Gastrocnemius medialis (tissue), 4 donors: ENCODE measurements at regions not wholly inside any gene's neighbourhood (a gene's known extent, or its start where the extent isn't known, plus 50 kb on each side); places are given as distances from the start of the nearest gene placed in this dataset.

Experiments
- ATAC-seq, 2 donors: fragments of 150-250 bp; one replicate each; pipeline ENCODE4 v1.9.1; 2016
- DNase-seq, 2 donors: peaks; one replicate each; pipeline ENCODE4 v3.0.0-alpha.2; 2019
- H3K27ac ChIP-seq, 4 donors: fragments of 200-600 bp; sonication (generic); 1 replicate in 1 of 4; 2 replicates in 3 of 4; pipeline ENCODE4 v1.5.1; 2016 to 2018; ENCODE audit warnings: mild to moderate bottlenecking in 2 of 4, moderate library complexity in 1 of 4
- H3K27me3 ChIP-seq, 3 donors: fragments of 200-600 bp; sonication (generic) in 2 of 3; 1 replicate in 1 of 3; 2 replicates in 2 of 3; pipeline versions ENCODE4 v1.5.1 to v1.6.0; 2016 to 2019; ENCODE audit warnings: mild to moderate bottlenecking in 1 of 3, moderate library complexity in 1 of 3
- H3K36me3 ChIP-seq, 2 donors: fragments of 200-600 bp; sonication (generic) in 1 of 2; one replicate each; pipeline ENCODE4 v1.5.1; 2017 to 2018
- H3K4me1 ChIP-seq, 2 donors: fragments of 200-600 bp; sonication (generic) in 1 of 2; one replicate each; pipeline ENCODE4 v1.5.1; 2016 to 2017; ENCODE audit warnings: mild to moderate bottlenecking in 2 of 2
- H3K4me3 ChIP-seq, 4 donors: fragments of 200-600 bp; sonication (generic) in 3 of 4; 1 replicate in 1 of 4; 2 replicates in 3 of 4; pipeline ENCODE4 v1.5.1; 2016 to 2019; ENCODE audit warnings: mild to moderate bottlenecking in 2 of 4
- H3K9me3 ChIP-seq, 3 donors: fragments of 200-600 bp; sonication (generic) in 2 of 3; 1 replicate in 1 of 3; 2 replicates in 2 of 3; pipeline ENCODE4 v1.5.1; 2016 to 2019
- POLR2A ChIP-seq, 2 donors: fragments of 450-650 bp; IDR thresholded peaks; one replicate each; pipeline ENCODE4 v1.6.1; 2017; ENCODE audit warnings: antibody characterized with exemption in 2 of 2, mild to moderate bottlenecking in 2 of 2, moderate library complexity in 2 of 2
- in situ Hi-C, 4 donors: fragments of 200-750 bp; cut with MboI; loops; one replicate each; pipeline versions ENCODE4 v1.15.0 to v1.8.0; 2017; ENCODE audit warnings: low sequenced_read_pairs in 4 of 4
- intact Hi-C: fragments of 100-400 bp; cut with DNase I; formaldehyde crosslinking; loops from one replicate; pipeline ENCODE4 v1.15.1; 2023; ENCODE audit warnings: low total_unique reads
- TF ChIP-seq, protein P1 (sequence below), 5 experiments: fragments of 450-650 bp in 3 of 5; fragments of 200-600 bp in 2 of 5; sonication (generic) in 2 of 5; IDR thresholded peaks in 4 of 5; conservative IDR thresholded peaks in 1 of 5; 1 replicate in 4 of 5; 2 replicates in 1 of 5; pipeline ENCODE4 v1.5.1; 2016 to 2019; ENCODE audit warnings: antibody characterized with exemption in 5 of 5, mild to moderate bottlenecking in 3 of 5, moderate library complexity in 3 of 5

DNA sequence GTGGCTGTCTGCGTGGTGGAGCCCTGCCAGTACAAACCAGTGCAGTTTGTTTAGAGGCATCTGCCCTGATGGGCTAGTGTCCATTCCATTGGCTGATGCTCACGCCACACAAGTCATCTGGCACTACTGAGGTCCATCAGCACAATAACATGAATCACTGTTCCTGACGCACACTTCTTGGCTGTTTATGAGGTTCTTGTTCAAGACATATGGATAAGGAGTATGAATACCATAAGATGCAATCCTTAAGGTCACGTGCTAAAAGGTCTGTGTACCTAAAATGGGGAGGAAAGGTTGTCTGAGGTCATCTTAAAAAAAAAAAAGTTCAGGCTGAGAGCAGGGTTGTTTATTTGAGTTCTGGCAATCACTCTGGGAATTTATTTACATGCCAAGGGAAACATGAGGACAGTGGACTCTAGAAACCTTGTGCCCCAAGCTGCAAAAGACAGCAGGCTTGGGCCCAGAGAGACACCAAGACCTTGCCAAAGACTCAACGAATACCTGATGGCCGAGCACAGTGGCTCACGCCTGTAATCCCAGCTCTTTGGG is 54.1 kb upstream of the SHLD1 start:
- DNase-seq (peak; percentile 34 to 62), ATAC-seq (peak; percentile 94 to 97)
- H3K27ac ChIP-seq: peak overlapping the region; percentile 50 to 68 (median 57)
- H3K36me3 ChIP-seq: no peaks in the 10 kb centered on the region
- TF ChIP-seq, protein P1, sequence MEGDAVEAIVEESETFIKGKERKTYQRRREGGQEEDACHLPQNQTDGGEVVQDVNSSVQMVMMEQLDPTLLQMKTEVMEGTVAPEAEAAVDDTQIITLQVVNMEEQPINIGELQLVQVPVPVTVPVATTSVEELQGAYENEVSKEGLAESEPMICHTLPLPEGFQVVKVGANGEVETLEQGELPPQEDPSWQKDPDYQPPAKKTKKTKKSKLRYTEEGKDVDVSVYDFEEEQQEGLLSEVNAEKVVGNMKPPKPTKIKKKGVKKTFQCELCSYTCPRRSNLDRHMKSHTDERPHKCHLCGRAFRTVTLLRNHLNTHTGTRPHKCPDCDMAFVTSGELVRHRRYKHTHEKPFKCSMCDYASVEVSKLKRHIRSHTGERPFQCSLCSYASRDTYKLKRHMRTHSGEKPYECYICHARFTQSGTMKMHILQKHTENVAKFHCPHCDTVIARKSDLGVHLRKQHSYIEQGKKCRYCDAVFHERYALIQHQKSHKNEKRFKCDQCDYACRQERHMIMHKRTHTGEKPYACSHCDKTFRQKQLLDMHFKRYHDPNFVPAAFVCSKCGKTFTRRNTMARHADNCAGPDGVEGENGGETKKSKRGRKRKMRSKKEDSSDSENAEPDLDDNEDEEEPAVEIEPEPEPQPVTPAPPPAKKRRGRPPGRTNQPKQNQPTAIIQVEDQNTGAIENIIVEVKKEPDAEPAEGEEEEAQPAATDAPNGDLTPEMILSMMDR (IDR thresholded peaks at IDR 0.05 in 4 of 5, conservative IDR thresholded peaks at IDR 0.05 in 1 of 5): no peak
- no peak for TF ChIP-seq POLR2A (IDR thresholded peaks at IDR 0.05)
- H3K4me3 ChIP-seq: no peak overlapping the region
- in situ Hi-C loops: no loop called here
- H3K27me3 ChIP-seq: no peaks in the 10 kb centered on the region
- peaks cover 4% of the 10 kb centered on the region in 2 donors for H3K4me1 ChIP-seq
- no peaks in the 10 kb centered on the region for H3K9me3 ChIP-seq
- intact Hi-C loops: loop anchor here (1.0 to 5.0 kb wide), 4 partner anchors 23 to 191 kb away; no protein-coding TSS in a partner anchor

GRCh38 chr20:5691918-5692618 is 58.1 kb upstream of the SHLD1 start:
- intact Hi-C loops (no loop called here), in situ Hi-C loops (no loop called here)
- Histone ChIP-seq H3K9me3 (no peaks in the 10 kb centered on the region), H3K4me3 (no peak overlapping the region), H3K27ac (no peak overlapping the region), H3K36me3 (no peaks in the 10 kb centered on the region), H3K4me1 (peaks cover 4% of the 10 kb centered on the region in 2 donors), H3K27me3 (no peaks in the 10 kb centered on the region)
- TF ChIP-seq, protein P1 (IDR thresholded peaks at IDR 0.05 in 4 of 5, conservative IDR thresholded peaks at IDR 0.05 in 1 of 5): no peak
- no peak for TF ChIP-seq POLR2A (IDR thresholded peaks at IDR 0.05)
- ATAC-seq (no peak), DNase-seq (no peak)

DNA sequence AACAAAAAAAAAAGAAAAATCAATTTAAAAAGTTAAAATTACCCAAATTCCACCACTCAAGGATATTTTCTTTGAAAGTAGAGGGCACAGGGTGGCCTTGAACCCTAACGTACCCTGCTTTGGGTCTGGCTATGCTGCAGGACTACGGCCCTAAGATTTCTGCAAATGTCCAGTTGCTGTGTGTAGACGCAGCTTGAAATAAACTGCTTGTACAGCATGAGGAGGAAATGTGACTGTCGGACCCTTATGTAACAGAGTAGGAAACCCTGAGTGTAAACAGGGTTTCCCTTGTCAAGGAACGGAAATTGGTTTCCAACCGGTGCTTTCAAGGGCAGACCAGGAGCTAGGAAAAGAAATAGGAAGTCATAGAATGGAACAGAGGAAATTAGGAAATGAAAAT is 60.7 kb upstream of the SHLD1 start:
- Histone ChIP-seq H3K36me3 (no peaks in the 10 kb centered on the region), H3K4me3 (no peak overlapping the region), H3K27me3 (no peaks in the 10 kb centered on the region), H3K4me1 (no peaks in the 10 kb centered on the region), H3K9me3 (no peaks in the 10 kb centered on the region), H3K27ac (no peak overlapping the region)
- ATAC-seq: no peak
- DNase-seq: no peak
- TF ChIP-seq, protein P1 (IDR thresholded peaks at IDR 0.05 in 4 of 5, conservative IDR thresholded peaks at IDR 0.05 in 1 of 5): no peak
- no peak for TF ChIP-seq POLR2A (IDR thresholded peaks at IDR 0.05)
- intact Hi-C loops (no loop called here), in situ Hi-C loops (no loop called here)

DNA sequence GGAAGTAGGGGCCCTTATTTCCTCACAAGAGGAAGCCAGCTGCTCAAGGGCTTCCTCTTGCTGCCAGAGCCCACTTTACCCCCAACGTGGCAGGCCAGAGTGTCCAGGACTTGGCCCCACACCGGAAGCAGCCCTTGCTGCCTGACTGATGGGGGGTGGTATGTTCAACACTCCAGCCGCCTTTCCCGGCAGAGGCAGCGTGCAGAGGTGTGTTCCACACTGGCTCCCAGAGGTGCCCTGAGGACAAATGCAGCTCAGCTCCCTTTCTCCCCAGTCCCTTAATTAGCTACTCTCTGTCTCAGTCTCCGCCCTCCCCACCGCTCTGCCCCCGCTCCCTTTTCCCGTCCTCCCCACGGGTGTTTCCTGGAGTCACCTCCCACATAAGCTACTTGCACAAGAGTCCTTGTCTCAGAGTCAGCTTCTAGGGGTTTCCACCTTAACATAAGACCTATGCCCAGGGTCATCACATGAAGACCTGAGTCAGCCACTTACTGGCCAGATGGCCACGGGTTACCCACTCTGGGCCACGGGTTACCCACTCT is 61.7 kb upstream of the SHLD1 start:
- H3K36me3 ChIP-seq: no peaks in the 10 kb centered on the region
- intact Hi-C loops (no loop called here), in situ Hi-C loops (no loop called here)
- H3K4me1 ChIP-seq: no peaks in the 10 kb centered on the region
- no peak for DNase-seq
- no peaks in the 10 kb centered on the region for H3K9me3 ChIP-seq
- TF ChIP-seq, protein P1 (IDR thresholded peaks at IDR 0.05 in 4 of 5, conservative IDR thresholded peaks at IDR 0.05 in 1 of 5): no peak
- no peak for TF ChIP-seq POLR2A (IDR thresholded peaks at IDR 0.05)
- peak overlapping the region in 1 of 4 donors; percentile 43 for H3K27ac ChIP-seq
- no peaks in the 10 kb centered on the region for H3K27me3 ChIP-seq
- H3K4me3 ChIP-seq: no peak overlapping the region
- peak in 1 of 2 donors; percentile 39 for ATAC-seq
